SK-N-SH treated with all-trans-retinoic acid at 6 μM for 48 hours (cell line): ENCODE measurements at regions not wholly inside any gene's neighbourhood (a gene's known extent, or its start where the extent isn't known, plus 50 kb on each side); places are given as distances from the start of the nearest gene placed in this dataset.

Source experiments
- ATAC-seq: fragments of 200-7000 bp; cut with Tn5 transposase; 3 replicates; pipeline ENCODE4 v1.9.1; 2020; ENCODE audit warnings: mild to moderate bottlenecking, moderate library complexity
- ARNTL ChIP-seq: fragments of 450-650 bp; formaldehyde crosslinking; IDR thresholded peaks from 2 replicates; pipeline ENCODE4 v1.5.0; 2020; ENCODE audit warnings: low read depth, mild to moderate bottlenecking, moderate library complexity, borderline replicate concordance
- CREB5 ChIP-seq: fragments of 250-450 bp; sonication (Bioruptor Pico); IDR thresholded peaks from 2 replicates; pipeline ENCODE4 v1.5.1; 2020; ENCODE audit warnings: low read depth, mild to moderate bottlenecking, moderate library complexity
- CSDC2 ChIP-seq: fragments of 250-450 bp; sonication (Bioruptor Pico); IDR thresholded peaks from 2 replicates; pipeline ENCODE4 v1.5.0; 2020; ENCODE audit warnings: mild to moderate bottlenecking, moderate library complexity
- CSRNP3 ChIP-seq: fragments of 250-450 bp; sonication (Bioruptor Pico); IDR thresholded peaks from 2 replicates; pipeline ENCODE4 v1.5.1; 2021; ENCODE audit warnings: mild to moderate bottlenecking, moderate library complexity
- ESRRG ChIP-seq: fragments of 250-450 bp; sonication (Bioruptor Pico); IDR thresholded peaks from 2 replicates; pipeline ENCODE4 v1.6.1; 2021; ENCODE audit warnings: mild to moderate bottlenecking
- GLIS3 ChIP-seq: fragments of 250-450 bp; sonication (Bioruptor Pico); IDR thresholded peaks from 2 replicates; pipeline ENCODE4 v1.5.0; 2020; ENCODE audit warnings: mild to moderate bottlenecking, moderate library complexity
- PATZ1 ChIP-seq: fragments of 250-450 bp; sonication (Bioruptor Pico); IDR thresholded peaks from 2 replicates; pipeline ENCODE4 v1.8.0; 2020; ENCODE audit warnings: mild to moderate bottlenecking, moderate library complexity, borderline replicate concordance
- POU6F1 ChIP-seq: fragments of 250-450 bp; sonication (Bioruptor Pico); IDR thresholded peaks from 2 replicates; pipeline ENCODE4 v1.8.0; 2021; ENCODE audit warnings: low read depth, mild to moderate bottlenecking, moderate library complexity, borderline replicate concordance
- PPARA ChIP-seq: fragments of 250-450 bp; sonication (Bioruptor Pico); IDR thresholded peaks from 2 replicates; pipeline ENCODE4 v1.5.0; 2020; ENCODE audit warnings: mild to moderate bottlenecking, borderline replicate concordance
- RARB ChIP-seq: fragments of 250-450 bp; sonication (Bioruptor Pico); IDR thresholded peaks from 2 replicates; pipeline ENCODE4 v1.8.0; 2021; ENCODE audit warnings: mild to moderate bottlenecking, moderate library complexity
- TCF4 ChIP-seq: fragments of 250-450 bp; sonication (Bioruptor Pico); IDR thresholded peaks from 2 replicates; pipeline ENCODE4 v1.8.0; 2021; ENCODE audit warnings: mild to moderate bottlenecking, moderate library complexity, borderline replicate concordance
- TOX ChIP-seq: fragments of 250-450 bp; sonication (Bioruptor Pico); IDR thresholded peaks from 2 replicates; pipeline ENCODE4 v1.8.0; 2021; ENCODE audit warnings: mild to moderate bottlenecking, moderate library complexity, borderline replicate concordance
- TSHZ2 ChIP-seq: fragments of 250-450 bp; sonication (Bioruptor Pico); IDR thresholded peaks from 2 replicates; pipeline ENCODE4 v1.5.0; 2020; ENCODE audit warnings: mild to moderate bottlenecking, moderate library complexity
- ZC3H10 ChIP-seq: fragments of 250-450 bp; sonication (Bioruptor Pico); IDR thresholded peaks from 2 replicates; pipeline ENCODE4 v1.5.1; 2021; ENCODE audit warnings: mild to moderate bottlenecking, moderate library complexity
- ZFP30 ChIP-seq: fragments of 450-650 bp; formaldehyde crosslinking; IDR thresholded peaks from 2 replicates; pipeline ENCODE4 v1.5.0; 2022; ENCODE audit warnings: mild to moderate bottlenecking, moderate library complexity
- ZNF565 ChIP-seq: fragments of 450-650 bp; formaldehyde crosslinking; conservative IDR thresholded peaks from 2 replicates; pipeline ENCODE4 v1.5.0; 2020; ENCODE audit warnings: low read depth, mild to moderate bottlenecking, moderate library complexity
- ZNF70 ChIP-seq: fragments of 450-650 bp; formaldehyde crosslinking; IDR thresholded peaks from 2 replicates; pipeline ENCODE4 v1.5.0; 2020; ENCODE audit warnings: mild to moderate bottlenecking, moderate library complexity
- ZNF8 ChIP-seq: fragments of 450-650 bp; formaldehyde crosslinking; IDR thresholded peaks from 2 replicates; pipeline ENCODE4 v1.5.0; 2020; ENCODE audit warnings: mild to moderate bottlenecking, moderate library complexity

- ATAC-seq, result no peak; the same call in 2 of the 3 replicates
- TF ChIP-seq ZFP30 (CRISPR knock-in tag) (no peak), TOX (CRISPR knock-in tag) (no peak), ZNF70 (CRISPR knock-in tag) (peak; percentile 77), CREB5 (CRISPR knock-in tag) (no peak), ARNTL (no peak)
Measured at GRCh38 chr20:59425572-59425971, 125.2 kb downstream of the EDN3 start.

GRCh38 chr20:59428006-59428405 lies 127.6 kb downstream of the EDN3 start:
- TF ChIP-seq RARB (CRISPR knock-in tag) (no peak), ARNTL (no peak), CSDC2 (no peak), TCF4 (CRISPR knock-in tag) (no peak), ZC3H10 (CRISPR knock-in tag) (no peak)
- TF ChIP-seq, all 23 proteins: peak for 0

GRCh38 chr20:59428441-59429205 lies 128.2 kb downstream of the EDN3 start:
- no peak for ATAC-seq
- TF ChIP-seq GLIS3 (CRISPR knock-in tag) (no peak), TOX (CRISPR knock-in tag) (no peak), CSRNP3 (no peak), PPARA (CRISPR knock-in tag) (no peak), ZC3H10 (CRISPR knock-in tag) (no peak), ARNTL (no peak), PATZ1 (no peak), ESRRG (CRISPR knock-in tag) (no peak), ZNF565 (no peak), TSHZ2 (CRISPR knock-in tag) (no peak), RARB (CRISPR knock-in tag) (no peak), ZFP30 (CRISPR knock-in tag) (no peak), ZNF8 (no peak), POU6F1 (no peak), CREB5 (CRISPR knock-in tag) (no peak)
- TF ChIP-seq, all 23 proteins: peak for 0

More at GRCh38 chr20:59428006-59428405, 127.6 kb downstream of the EDN3 start:
- ATAC-seq, result no peak
